HK-2 (cell line): ENCODE measurements at regions not wholly inside any gene's neighbourhood (a gene's known extent, or its start where the extent isn't known, plus 50 kb on each side); places are given as distances from the start of the nearest gene placed in this dataset.
"Not testable (repeated sequence)": the region's sequence is repeated elsewhere in the genome, so short reads cannot be mapped to it uniquely, and the experiment has no call there.

Experiments used
- DNase-seq: peaks from one replicate; pipeline ENCODE4 v3.0.0-alpha.2; 2018; ENCODE audit not compliant: unreplicated experiment

GRCh38 chr1:58968360-58968952 lies 184.6 kb upstream of the JUN start:
- no peak for DNase-seq

- not testable (repeated sequence) for DNase-seq
These were observed 185.3 kb upstream of the JUN start for GRCh38 chr1:58969176-58969575.

GRCh38 chr1:58971629-58972140 lies 187.8 kb upstream of the JUN start:
- no peak for DNase-seq

GRCh38 chr1:58975888-58976287 lies 192.0 kb upstream of the JUN start:
- DNase-seq: no peak

- no peak for DNase-seq
These were observed 192.4 kb upstream of the JUN start for GRCh38 chr1:58976294-58976693.

- no peak for DNase-seq
These were observed 193.8 kb upstream of the JUN start for GRCh38 chr1:58977598-58977997.

GRCh38 chr1:58978096-58978495 lies 194.2 kb upstream of the JUN start:
- DNase-seq: no peak

GRCh38 chr1:58979086-58979485 lies 195.2 kb upstream of the JUN start:
- no peak for DNase-seq

- DNase-seq: no peak
These were observed 195.8 kb upstream of the JUN start for GRCh38 chr1:58979677-58980076.

- no peak for DNase-seq
These were observed 197.5 kb upstream of the JUN start for GRCh38 chr1:58981392-58981791.

GRCh38 chr1:58982259-58982998 lies 198.6 kb upstream of the JUN start:
- DNase-seq: no peak

- no peak for DNase-seq
These were observed 199.3 kb upstream of the JUN start for GRCh38 chr1:58983162-58983561.

GRCh38 chr1:58983633-58984245 lies 199.9 kb upstream of the JUN start:
- DNase-seq: no peak

- DNase-seq: no peak
These were observed 203.3 kb upstream of the JUN start for GRCh38 chr1:58986996-58987767.

- DNase-seq: no peak
These were observed 204.9 kb upstream of the JUN start for GRCh38 chr1:58988752-58989151.

- DNase-seq: no peak
These were observed 206.0 kb upstream of the JUN start for GRCh38 chr1:58989845-58990244.

- no peak for DNase-seq
These were observed 207.5 kb upstream of the JUN start for GRCh38 chr1:58991305-58991704.

- DNase-seq: no peak
These were observed 208.8 kb upstream of the JUN start for GRCh38 chr1:58992643-58993042.

GRCh38 chr1:58993403-58993802 lies 209.6 kb upstream of the JUN start:
- no peak for DNase-seq

GRCh38 chr1:58994664-58995063 lies 210.8 kb upstream of the JUN start:
- no peak for DNase-seq

- DNase-seq: no peak
These were observed 212.7 kb upstream of the JUN start for GRCh38 chr1:58996341-58997059.

GRCh38 chr1:58997060-58997411 lies 213.2 kb upstream of the JUN start:
- no peak for DNase-seq
